H9 (cell line): ENCODE measurements at regions not wholly inside any gene's neighbourhood (a gene's known extent, or its start where the extent isn't known, plus 50 kb on each side); places are given as distances from the start of the nearest gene placed in this dataset.
A peak's percentile ranks its signal among the peaks of the same experiment; 100 is the strongest.

Experiments used
- DNase-seq: peaks from one replicate; pipeline ENCODE4 v3.0.0-alpha.2; 2017
- H2AFZ ChIP-seq: one replicate; pipeline ENCODE4 v1.6.1; 2013; ENCODE audit warnings: mild to moderate bottlenecking, low read length, control low read depth, moderate library complexity
- H2AK5ac ChIP-seq: 2 replicates; pipeline ENCODE4 v1.6.1; 2013; ENCODE audit warnings: low read length, control low read depth, mixed read lengths; ENCODE audit not compliant: insufficient read length
- H2BK120ac ChIP-seq: one replicate; pipeline ENCODE4 v1.6.1; 2013; ENCODE audit warnings: low read depth, mild to moderate bottlenecking, low read length, control low read depth, inconsistent platforms; ENCODE audit not compliant: poor library complexity, severe bottlenecking
- H2BK12ac ChIP-seq: 2 replicates; pipeline ENCODE4 v1.6.1; 2013; ENCODE audit warnings: low read length, control low read depth, mixed read lengths, low read depth; ENCODE audit not compliant: insufficient read length
- H2BK15ac ChIP-seq: 2 replicates; pipeline ENCODE4 v1.6.1; 2013; ENCODE audit warnings: low read depth, low read length, control low read depth
- H2BK20ac ChIP-seq: one replicate; pipeline ENCODE4 v1.6.1; 2013; ENCODE audit warnings: low read depth, mild to moderate bottlenecking, low read length, control low read depth, inconsistent platforms; ENCODE audit not compliant: poor library complexity, severe bottlenecking
- H2BK5ac ChIP-seq: 2 replicates; pipeline ENCODE4 v1.6.1; 2013; ENCODE audit warnings: low read length, control low read depth, mixed read lengths; ENCODE audit not compliant: insufficient read length
- H3K14ac ChIP-seq: 2 replicates; pipeline ENCODE4 v1.6.1; 2013; ENCODE audit warnings: low read length, control low read depth; ENCODE audit not compliant: insufficient read depth
- H3K18ac ChIP-seq: 2 replicates; pipeline ENCODE4 v1.6.1; 2013; ENCODE audit warnings: low read depth, mild to moderate bottlenecking, mixed read lengths, low read length, control low read depth; ENCODE audit not compliant: insufficient read length
- H3K23ac ChIP-seq: 2 replicates; pipeline ENCODE4 v1.6.1; 2013; ENCODE audit warnings: low read length, control low read depth, mixed read lengths, low read depth; ENCODE audit not compliant: insufficient read length
- H3K23me2 ChIP-seq: 2 replicates; pipeline ENCODE4 v1.6.1; 2013; ENCODE audit warnings: low read depth, mild to moderate bottlenecking, mixed read lengths, low read length, control low read depth; ENCODE audit not compliant: insufficient read length, poor library complexity, severe bottlenecking
- H3K27ac ChIP-seq: 2 replicates; pipeline ENCODE4 v1.5.1; 2013; ENCODE audit warnings: low read length, control low read depth, mixed read lengths, low read depth; ENCODE audit not compliant: insufficient read length
- H3K27me3 ChIP-seq: 2 replicates; pipeline ENCODE4 v1.6.1; 2013; ENCODE audit warnings: low read length, control low read depth, inconsistent platforms; ENCODE audit not compliant: insufficient read depth
- H3K4ac ChIP-seq: 2 replicates; pipeline ENCODE4 v1.6.1; 2013; ENCODE audit warnings: low read depth, mild to moderate bottlenecking, control low read depth, inconsistent platforms, low read length, moderate library complexity
- H3K4me1 ChIP-seq: 2 replicates; pipeline ENCODE4 v1.6.1; 2013; ENCODE audit warnings: low read length, control low read depth, inconsistent platforms; ENCODE audit not compliant: insufficient read depth
- H3K4me2 ChIP-seq: 2 replicates; pipeline ENCODE4 v1.6.1; 2013; ENCODE audit warnings: low read length, control low read depth, mixed read lengths; ENCODE audit not compliant: insufficient read length, insufficient read depth
- H3K56ac ChIP-seq: 2 replicates; pipeline ENCODE4 v1.6.1; 2013; ENCODE audit warnings: low read depth, mild to moderate bottlenecking, mixed read lengths, low read length, control low read depth; ENCODE audit not compliant: insufficient read length
- H3K79me1 ChIP-seq: 2 replicates; pipeline ENCODE4 v1.6.1; 2013; ENCODE audit warnings: low read depth, mild to moderate bottlenecking, moderate library complexity, low read length, control low read depth, inconsistent platforms; ENCODE audit not compliant: insufficient read depth, poor library complexity, severe bottlenecking
- H3K79me2 ChIP-seq: 2 replicates; pipeline ENCODE4 v1.6.1; 2013; ENCODE audit warnings: low read length, control low read depth, inconsistent platforms; ENCODE audit not compliant: insufficient read depth
- H3K9ac ChIP-seq: 2 replicates; pipeline ENCODE4 v1.6.1; 2013; ENCODE audit warnings: low read length, control low read depth, mixed read lengths; ENCODE audit not compliant: insufficient read length; ENCODE audit errors: extremely low read depth
- H3K9me3 ChIP-seq: one replicate; pipeline ENCODE4 v1.6.1; 2013; ENCODE audit warnings: low read depth, low read length, inconsistent platforms; ENCODE audit not compliant: control insufficient read depth
- H3T11ph ChIP-seq: one replicate; pipeline ENCODE4 v1.6.1; 2013; ENCODE audit warnings: mild to moderate bottlenecking, low read length, control low read depth, inconsistent platforms
- H4K20me1 ChIP-seq: one replicate; pipeline ENCODE4 v1.6.1; 2013; ENCODE audit not compliant: control insufficient read depth, insufficient read length, insufficient read depth
- H4K5ac ChIP-seq: 2 replicates; pipeline ENCODE4 v1.6.1; 2013; ENCODE audit warnings: low read depth, mild to moderate bottlenecking, mixed read lengths, low read length, control low read depth; ENCODE audit not compliant: insufficient read length
- H4K8ac ChIP-seq: replicated peaks from 2 replicates; pipeline ENCODE4 v1.6.1; 2013; ENCODE audit warnings: low read length, control low read depth, mixed read lengths, low read depth; ENCODE audit not compliant: insufficient read length
- H4K91ac ChIP-seq: 2 replicates; pipeline ENCODE4 v1.6.1; 2013; ENCODE audit warnings: low read depth, mild to moderate bottlenecking, moderate library complexity, mixed read lengths, low read length, control low read depth; ENCODE audit not compliant: insufficient read length
- H3K27ac Mint-ChIP-seq, 3 experiments: 2 replicates in 2 of 3; 3 replicates in 1 of 3; pipeline ENCODE4 v1.8.0; 2020 to 2021; ENCODE audit warnings: mixed read lengths in 3 of 3, mild to moderate bottlenecking in 1 of 3, moderate library complexity in 1 of 3
- H3K27me3 Mint-ChIP-seq: 2 replicates; pipeline ENCODE4 v1.8.0; 2021; ENCODE audit warnings: low read depth, mild to moderate bottlenecking, moderate library complexity, mixed read lengths
- H3K36me3 Mint-ChIP-seq, 3 experiments: 2 replicates in 2 of 3; 3 replicates in 1 of 3; pipeline ENCODE4 v1.8.0; 2020 to 2021; ENCODE audit warnings: low read depth in 3 of 3, mixed read lengths in 3 of 3; ENCODE audit not compliant: insufficient read depth in 1 of 3
- H3K4me1 Mint-ChIP-seq, 2 experiments: 2 replicates each; pipeline ENCODE4 v1.8.0; 2020; ENCODE audit warnings: mixed read lengths in 2 of 2
- H3K4me3 Mint-ChIP-seq, 2 experiments: 2 replicates in 1 of 2; 3 replicates in 1 of 2; pipeline ENCODE4 v1.8.0; 2020 to 2021; ENCODE audit warnings: mild to moderate bottlenecking in 2 of 2, mixed read lengths in 2 of 2, moderate library complexity in 1 of 2
- H3K9me3 Mint-ChIP-seq, 2 experiments: 2 replicates in 1 of 2; 3 replicates in 1 of 2; pipeline ENCODE4 v1.8.0; 2020; ENCODE audit warnings: mild to moderate bottlenecking in 2 of 2, mixed read lengths in 2 of 2, moderate library complexity in 1 of 2
- WGBS: extraction: QIAGEN DNeasy Blood & Tissue Kit; methylation state at CpG from one replicate; pipeline ENCODE4 v1.1.7; 2013; ENCODE audit warnings: missing lambda C conversion rate, low lambda C conversion rate, mixed read lengths; ENCODE audit not compliant: insufficient read length; ENCODE audit errors: extremely low coverage; 5-methylcytosine and 5-hydroxymethylcytosine counted together
- TF ChIP-seq, protein P1 (sequence below): fragments of 200-600 bp; sonication (generic); conservative IDR thresholded peaks from 3 replicates; pipeline ENCODE4 v1.8.0; 2021; ENCODE audit warnings: antibody characterized with exemption, mild to moderate bottlenecking

DNA sequence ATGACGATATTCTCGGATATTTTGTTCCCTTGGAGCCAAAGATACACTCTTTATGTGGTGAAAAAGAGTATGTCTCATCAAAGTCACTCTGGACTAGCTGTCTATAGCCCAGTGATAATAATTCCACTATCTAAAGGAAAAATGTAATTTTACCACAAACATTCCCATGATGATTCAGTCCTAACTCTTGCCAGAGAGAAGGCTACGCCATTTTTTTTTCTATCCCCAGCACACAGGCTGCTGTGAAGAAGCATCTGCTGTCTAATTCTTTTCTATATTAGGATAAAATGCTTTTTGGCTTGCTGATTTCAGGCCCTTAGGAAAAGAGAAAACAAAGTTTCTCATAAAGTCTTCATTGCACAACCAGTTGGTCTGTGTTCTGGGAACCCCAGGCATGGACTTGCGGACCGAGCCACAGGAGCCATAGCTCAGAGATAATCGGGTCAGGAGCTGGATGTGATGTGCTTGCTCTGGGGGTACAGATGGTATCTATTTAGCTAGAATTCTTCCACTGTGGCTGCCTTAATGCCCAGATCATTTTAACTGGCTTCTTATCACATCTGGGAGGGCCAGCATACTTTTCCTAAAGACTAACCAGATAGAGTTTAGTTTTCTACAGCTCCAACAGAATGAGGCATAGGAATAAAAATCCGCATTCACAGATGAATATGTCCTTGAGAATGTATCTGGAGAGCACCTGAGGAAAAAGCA, 683.7 kb upstream of the ID4 start:
- H2AFZ ChIP-seq = no peak overlapping the region
- Mint-ChIP-seq H3K9me3 (no peaks in the 10 kb centered on the region), H3K27ac (peak overlapping the region in 1 of 3 experiments; percentile 23; a peak in 1 of 7 replicates), H3K4me1 (peaks cover 4 to 7% of the 10 kb centered on the region in 2 experiments; a peak in 3 of 4 replicates), H3K4me3 (no peak overlapping the region), H3K36me3 (no peaks in the 10 kb centered on the region), H3K27me3 (no peaks in the 10 kb centered on the region)
- H2BK20ac ChIP-seq = no peak overlapping the region
- H3K56ac ChIP-seq = no peak overlapping the region
- H3K18ac ChIP-seq = no peak overlapping the region
- no peak overlapping the region for H3K14ac ChIP-seq
- TF ChIP-seq, protein P1, sequence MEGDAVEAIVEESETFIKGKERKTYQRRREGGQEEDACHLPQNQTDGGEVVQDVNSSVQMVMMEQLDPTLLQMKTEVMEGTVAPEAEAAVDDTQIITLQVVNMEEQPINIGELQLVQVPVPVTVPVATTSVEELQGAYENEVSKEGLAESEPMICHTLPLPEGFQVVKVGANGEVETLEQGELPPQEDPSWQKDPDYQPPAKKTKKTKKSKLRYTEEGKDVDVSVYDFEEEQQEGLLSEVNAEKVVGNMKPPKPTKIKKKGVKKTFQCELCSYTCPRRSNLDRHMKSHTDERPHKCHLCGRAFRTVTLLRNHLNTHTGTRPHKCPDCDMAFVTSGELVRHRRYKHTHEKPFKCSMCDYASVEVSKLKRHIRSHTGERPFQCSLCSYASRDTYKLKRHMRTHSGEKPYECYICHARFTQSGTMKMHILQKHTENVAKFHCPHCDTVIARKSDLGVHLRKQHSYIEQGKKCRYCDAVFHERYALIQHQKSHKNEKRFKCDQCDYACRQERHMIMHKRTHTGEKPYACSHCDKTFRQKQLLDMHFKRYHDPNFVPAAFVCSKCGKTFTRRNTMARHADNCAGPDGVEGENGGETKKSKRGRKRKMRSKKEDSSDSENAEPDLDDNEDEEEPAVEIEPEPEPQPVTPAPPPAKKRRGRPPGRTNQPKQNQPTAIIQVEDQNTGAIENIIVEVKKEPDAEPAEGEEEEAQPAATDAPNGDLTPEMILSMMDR = no peak
- no peak overlapping the region for H4K91ac ChIP-seq
- H2BK15ac ChIP-seq = no peak overlapping the region
- no peak overlapping the region for H4K8ac ChIP-seq
- no peak overlapping the region for H3K23ac ChIP-seq
- H3K4ac ChIP-seq = no peak overlapping the region
- H3K27ac ChIP-seq = no peak overlapping the region
- no peak for DNase-seq
- no peak overlapping the region for H2BK12ac ChIP-seq
- H2BK120ac ChIP-seq = no peak overlapping the region
- no peaks in the 10 kb centered on the region for H3K9me3 ChIP-seq
- H3K27me3 ChIP-seq = no peaks in the 10 kb centered on the region
- H3K23me2 ChIP-seq = no peaks in the 10 kb centered on the region
- no peaks in the 10 kb centered on the region for H4K20me1 ChIP-seq
- no peak overlapping the region for H3K9ac ChIP-seq
- WGBS = no CpG with 5 or more reads among the region's 7 CpGs
- H3K79me2 ChIP-seq = no peaks in the 10 kb centered on the region
- no peaks in the 10 kb centered on the region for H3K4me1 ChIP-seq
- no peak overlapping the region for H2AK5ac ChIP-seq
- no peak overlapping the region for H4K5ac ChIP-seq
- H3K79me1 ChIP-seq = no peaks in the 10 kb centered on the region
- no peak overlapping the region for H3K4me2 ChIP-seq
- no peak overlapping the region for H2BK5ac ChIP-seq
- no peak overlapping the region for H3T11ph ChIP-seq
